H1 (cell line): ENCODE measurements at regions not wholly inside any gene's neighbourhood (a gene's known extent, or its start where the extent isn't known, plus 50 kb on each side); places are given as distances from the start of the nearest gene placed in this dataset.

Source experiments
- GABPA ChIP-seq: IDR thresholded peaks from 2 replicates; pipeline ENCODE4 v1.6.1; 2011; ENCODE audit warnings: mild to moderate bottlenecking, low read length, moderate library complexity, borderline replicate concordance; ENCODE audit not compliant: insufficient read depth
- POLR2A ChIP-seq, 2 experiments: IDR thresholded peaks; 1 replicate in 1 of 2; 2 replicates in 1 of 2; pipeline ENCODE4 v1.6.1; 2011; ENCODE audit warnings: low read depth in 2 of 2, low read length in 2 of 2, mild to moderate bottlenecking in 2 of 2; ENCODE audit errors: control extremely low read depth in 1 of 2
- USF2 ChIP-seq: IDR thresholded peaks from 2 replicates; pipeline ENCODE4 v1.6.1; 2011; ENCODE audit warnings: low read length, improper control_type of control experiment
- YY1 ChIP-seq: IDR thresholded peaks from 2 replicates; pipeline ENCODE4 v1.6.1; 2011; ENCODE audit warnings: low read depth, mild to moderate bottlenecking, low read length

DNA sequence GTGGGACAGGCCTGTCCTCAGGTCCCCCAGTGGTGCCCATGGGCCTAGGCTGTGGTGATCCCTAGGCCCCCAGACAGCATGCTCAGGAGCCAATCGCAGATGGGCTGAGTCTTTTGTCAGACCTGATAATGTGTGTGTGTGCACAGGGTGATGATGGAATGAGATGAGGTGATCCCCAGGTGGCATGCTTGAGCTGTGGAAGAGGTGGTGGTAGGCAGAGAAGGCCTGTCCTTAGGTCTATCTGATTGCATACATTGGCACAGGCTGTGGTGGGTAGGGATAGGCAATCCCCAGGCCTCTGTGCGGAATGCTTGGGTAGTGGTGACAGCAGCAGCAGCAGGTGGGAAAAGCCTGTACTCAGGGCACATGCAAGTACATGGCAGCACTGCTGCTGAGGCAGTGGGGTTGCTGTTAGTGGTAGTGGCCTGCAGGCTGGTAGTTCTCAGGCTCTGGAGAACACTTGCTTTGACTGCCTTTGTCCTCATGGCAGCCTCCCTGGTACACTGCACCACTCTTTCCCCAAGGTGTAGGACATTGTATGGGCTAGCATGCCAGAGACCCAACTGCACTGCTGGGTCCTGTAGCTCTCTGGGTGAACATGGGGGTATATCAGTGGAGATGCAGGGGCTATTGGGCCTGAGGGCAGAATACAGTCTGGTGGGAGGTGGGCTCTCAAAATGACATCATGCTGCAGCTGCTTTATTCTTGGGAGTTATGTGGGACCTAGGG is 260.9 kb upstream of the PLPP4 start:
- TF ChIP-seq YY1 (no peak), USF2 (no peak), POLR2A (IDR thresholded peaks at IDR 0.05; ENCODE audit: control extremely low read depth in 1 of 2, low read depth in 2 of 2, low read length in 2 of 2) (no peak), GABPA (no peak)
